ENCODE measurements at regions not wholly inside any gene's neighbourhood (a gene's known extent, or its start where the extent isn't known, plus 50 kb on each side); places are given as distances from the start of the nearest gene placed in this dataset.

DNA sequence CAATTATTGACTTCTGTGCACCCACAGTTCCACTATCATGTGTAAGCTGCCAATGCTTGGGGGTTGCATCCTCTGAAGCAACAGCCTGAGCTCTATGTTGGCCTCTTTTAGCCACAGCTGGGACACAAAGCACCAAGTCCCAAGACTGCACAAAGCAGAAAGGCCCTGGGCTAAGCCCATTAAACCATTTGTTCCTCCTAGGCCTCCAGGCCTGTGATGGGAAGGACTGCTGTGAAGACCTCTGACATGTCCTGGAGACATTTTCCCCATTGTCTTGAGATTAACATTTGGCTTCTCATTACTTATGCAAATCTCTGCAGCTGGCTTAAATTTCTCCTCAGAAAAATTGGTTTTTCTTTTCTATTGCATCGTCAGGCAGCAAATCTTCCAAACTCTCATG, 123.7 kb upstream of the DEPDC1 start:
- Mint-ChIP-seq H3K27me3 (no peaks in the 10 kb centered on the region), H3K4me3 (no peak overlapping the region), H3K27ac (no peak overlapping the region), H3K9me3 (peaks cover 13% of the 10 kb centered on the region), H3K4me1 (no peaks in the 10 kb centered on the region), H3K36me3 (ENCODE audit: low read depth) (no peaks in the 10 kb centered on the region)
- CTCF ChIA-PET: no interaction called here
- POLR2A ChIA-PET: no interaction called here
- no peak for DNase-seq

DNA sequence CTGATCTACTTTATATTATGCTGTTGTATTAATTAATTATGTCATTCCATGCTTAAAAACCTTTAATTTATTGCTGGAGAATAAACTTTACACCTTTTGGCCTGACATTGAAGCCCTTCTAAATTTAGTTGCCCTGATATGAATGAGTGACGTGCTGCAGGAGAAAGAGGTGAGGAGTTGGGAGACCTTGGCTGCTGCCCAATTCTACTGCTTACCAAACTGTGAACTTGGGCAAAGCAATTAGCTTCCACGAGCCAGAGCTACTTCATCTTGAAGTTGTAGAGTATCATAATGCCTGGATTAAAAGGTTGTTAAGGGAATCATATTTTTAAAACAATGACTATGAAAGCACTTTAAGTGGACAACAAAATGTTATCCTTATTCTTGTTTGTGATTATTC, 126.8 kb upstream of the DEPDC1 start:
- H3K36me3 Mint-ChIP-seq (ENCODE audit: low read depth): no peaks in the 10 kb centered on the region
- POLR2A ChIA-PET: no interaction called here
- no peak overlapping the region for H3K27ac Mint-ChIP-seq

DNA sequence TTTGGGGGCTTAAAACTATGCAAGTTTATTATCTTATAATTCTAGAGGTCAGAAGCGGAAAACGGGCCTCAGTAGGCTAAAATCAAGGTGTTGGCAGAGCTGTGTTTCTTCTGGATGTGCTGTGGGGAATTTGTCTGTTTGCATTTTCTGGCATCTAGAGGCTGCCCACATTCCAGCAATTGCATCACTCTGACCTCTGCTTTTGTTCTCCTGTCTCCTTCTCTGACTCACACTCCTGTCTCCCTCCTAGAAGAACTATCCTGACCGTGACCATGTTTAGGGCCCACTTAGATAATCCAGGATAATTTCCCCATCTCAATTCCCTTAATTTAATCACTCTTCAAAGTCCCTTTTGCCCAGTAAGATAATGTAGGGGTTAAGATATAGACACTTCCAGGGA, 127.4 kb upstream of the DEPDC1 start:
- Mint-ChIP-seq H3K27ac (no peak overlapping the region), H3K9me3 (peaks cover 11% of the 10 kb centered on the region), H3K36me3 (ENCODE audit: low read depth) (no peaks in the 10 kb centered on the region), H3K4me3 (no peak overlapping the region), H3K27me3 (no peaks in the 10 kb centered on the region), H3K4me1 (no peaks in the 10 kb centered on the region)
- ChIA-PET POLR2A (no interaction called here), CTCF (no interaction called here)
- DNase-seq: no peak

More for the DNA sequence above, 126.8 kb upstream of the DEPDC1 start:
- H3K9me3 Mint-ChIP-seq: peaks cover 11% of the 10 kb centered on the region
- H3K4me1 Mint-ChIP-seq: no peaks in the 10 kb centered on the region
- CTCF ChIA-PET: no interaction called here
- DNase-seq: no peak
- no peak overlapping the region for H3K4me3 Mint-ChIP-seq
- no peaks in the 10 kb centered on the region for H3K27me3 Mint-ChIP-seq

DNA sequence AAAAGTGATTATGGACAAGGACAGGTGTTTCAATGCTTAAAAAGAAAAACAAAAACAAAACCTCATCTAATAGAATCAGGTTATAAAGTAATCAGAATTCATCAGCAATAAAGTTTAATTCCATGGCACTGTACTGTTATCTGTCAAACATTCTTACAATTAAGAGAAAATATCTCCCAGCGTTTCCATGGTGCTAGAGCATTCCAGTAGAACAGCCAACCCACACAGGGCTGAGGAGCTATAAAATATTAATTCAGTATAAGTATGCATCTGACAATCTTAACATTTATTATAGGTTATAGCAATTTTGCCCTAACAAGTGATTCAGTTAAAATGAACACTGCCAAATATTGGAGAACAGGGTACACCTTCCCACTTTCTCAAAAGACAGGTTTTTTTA, 128.7 kb upstream of the DEPDC1 start:
- no peaks in the 10 kb centered on the region for H3K4me1 Mint-ChIP-seq
- ChIA-PET POLR2A (no interaction called here), CTCF (no interaction called here)
- no peak overlapping the region for H3K4me3 Mint-ChIP-seq
- H3K9me3 Mint-ChIP-seq: peaks cover 11% of the 10 kb centered on the region
- H3K36me3 Mint-ChIP-seq (ENCODE audit: low read depth): no peaks in the 10 kb centered on the region
- H3K27me3 Mint-ChIP-seq: no peaks in the 10 kb centered on the region
- DNase-seq: no peak
- no peak overlapping the region for H3K27ac Mint-ChIP-seq

DNA sequence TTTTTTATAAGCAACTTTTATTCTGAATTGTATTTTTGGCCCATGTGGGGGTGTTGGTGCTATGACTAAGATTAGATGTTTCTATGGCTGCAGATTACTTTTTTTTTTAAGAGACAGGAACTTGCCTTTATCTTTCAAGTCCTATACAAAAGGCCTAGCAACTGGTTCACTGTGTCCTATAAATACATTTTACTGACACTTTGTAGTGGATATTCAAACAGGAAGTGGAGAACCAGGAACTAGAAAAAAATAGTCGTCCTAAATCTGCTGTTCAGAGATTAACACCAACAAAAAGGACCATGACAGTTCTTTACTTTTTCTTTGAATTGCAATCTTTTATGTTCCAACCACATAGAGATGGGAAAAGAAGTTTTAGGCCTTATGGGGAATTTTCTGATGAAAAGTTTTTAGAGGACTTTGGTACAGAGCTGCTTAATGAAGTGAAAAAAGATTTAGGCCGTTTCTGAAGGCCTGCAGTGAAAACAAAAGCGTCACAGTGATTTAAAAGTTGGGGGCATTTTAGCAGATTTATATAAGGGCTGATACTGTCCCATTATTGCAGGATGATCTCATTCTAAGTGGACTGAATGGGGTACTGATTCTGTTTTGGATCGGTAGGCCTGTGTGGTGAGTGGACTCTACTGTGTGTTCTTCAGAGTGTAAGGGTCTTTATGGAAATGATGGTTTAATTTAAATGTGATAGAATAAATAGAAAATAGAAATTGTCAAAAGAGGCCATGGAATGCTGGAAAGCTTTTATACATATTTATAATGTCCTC, 136.4 kb upstream of the DEPDC1 start:
- Mint-ChIP-seq H3K4me1 (no peaks in the 10 kb centered on the region), H3K4me3 (no peak overlapping the region), H3K36me3 (ENCODE audit: low read depth) (no peaks in the 10 kb centered on the region), H3K27ac (no peak overlapping the region), H3K9me3 (no peaks in the 10 kb centered on the region), H3K27me3 (no peaks in the 10 kb centered on the region)
- ChIA-PET POLR2A (no interaction called here), CTCF (no interaction called here)
- DNase-seq: no peak

DNA sequence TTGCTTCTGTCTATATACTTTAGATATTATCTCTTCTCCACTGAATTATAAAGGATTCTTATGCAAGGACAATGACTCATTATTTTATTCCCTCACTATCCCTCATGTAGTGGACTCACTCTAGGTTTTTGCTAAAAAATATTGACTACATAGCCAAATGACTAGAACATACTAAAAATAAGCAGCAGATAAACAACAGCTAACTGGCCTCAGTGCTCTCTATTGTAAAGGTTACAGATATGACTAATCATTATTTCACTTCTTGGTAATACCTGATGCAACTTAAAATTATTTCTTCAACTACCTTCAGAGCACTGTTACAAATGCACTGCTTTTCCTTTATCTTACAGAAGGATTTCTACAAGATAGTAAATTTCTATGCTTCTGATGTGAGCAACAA, 147.6 kb upstream of the DEPDC1 start:
- H3K9me3 Mint-ChIP-seq: no peaks in the 10 kb centered on the region
- H3K36me3 Mint-ChIP-seq (ENCODE audit: low read depth): no peaks in the 10 kb centered on the region
- H3K27me3 Mint-ChIP-seq: no peaks in the 10 kb centered on the region
- ChIA-PET CTCF (no interaction called here), POLR2A (no interaction called here)
- DNase-seq: no peak
- no peaks in the 10 kb centered on the region for H3K4me1 Mint-ChIP-seq
- H3K27ac Mint-ChIP-seq: no peak overlapping the region
- H3K4me3 Mint-ChIP-seq: no peak overlapping the region

DNA sequence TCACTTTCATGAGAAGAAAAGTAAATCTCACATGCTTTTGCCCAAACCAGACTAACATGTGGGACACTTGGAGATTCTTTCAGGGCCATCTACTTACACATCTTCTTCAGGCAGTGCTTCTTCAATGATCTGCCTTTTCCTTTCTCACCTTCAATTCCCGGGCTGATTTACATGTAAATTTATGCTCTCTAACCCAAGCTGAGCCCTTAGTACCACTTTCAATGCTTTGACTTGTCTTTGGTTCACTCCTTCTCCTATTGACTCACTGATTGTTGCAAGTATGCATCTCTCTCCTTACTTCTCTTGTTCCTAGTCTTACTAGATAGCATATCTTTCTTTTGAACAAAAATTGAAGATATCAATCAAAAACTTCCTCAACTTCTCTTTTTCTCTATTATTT, 154.2 kb upstream of the DEPDC1 start:
- Mint-ChIP-seq H3K9me3 (peaks cover 2% of the 10 kb centered on the region), H3K4me3 (no peak overlapping the region), H3K36me3 (ENCODE audit: low read depth) (no peaks in the 10 kb centered on the region), H3K4me1 (no peaks in the 10 kb centered on the region), H3K27ac (no peak overlapping the region), H3K27me3 (no peaks in the 10 kb centered on the region)
- DNase-seq: no peak
- CTCF ChIA-PET: no interaction called here
- POLR2A ChIA-PET: no interaction called here

DNA sequence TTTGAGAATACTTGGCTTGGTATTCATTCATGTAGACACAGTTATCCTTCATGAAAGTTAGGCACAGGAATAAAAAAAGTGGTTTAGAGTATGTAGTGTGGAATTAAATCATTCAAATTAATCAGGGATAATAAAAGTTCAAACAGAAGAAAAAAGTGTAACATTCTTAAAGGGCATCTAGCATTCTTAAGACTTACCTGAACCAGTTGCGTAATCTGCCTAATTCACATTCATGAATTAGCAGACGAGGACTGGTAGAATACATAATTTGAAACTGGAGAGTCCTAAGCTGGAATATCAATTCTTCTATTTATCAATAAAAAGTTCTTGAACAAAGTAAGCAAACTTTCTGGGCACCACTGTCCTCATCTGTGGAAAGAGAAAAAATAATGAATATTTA, 157.0 kb upstream of the DEPDC1 start:
- Mint-ChIP-seq H3K4me3 (no peak overlapping the region), H3K9me3 (peaks cover 2% of the 10 kb centered on the region), H3K27ac (no peak overlapping the region), H3K27me3 (no peaks in the 10 kb centered on the region), H3K4me1 (no peaks in the 10 kb centered on the region), H3K36me3 (ENCODE audit: low read depth) (no peaks in the 10 kb centered on the region)
- POLR2A ChIA-PET: no interaction called here
- CTCF ChIA-PET: no interaction called here
- DNase-seq: no peak

DNA sequence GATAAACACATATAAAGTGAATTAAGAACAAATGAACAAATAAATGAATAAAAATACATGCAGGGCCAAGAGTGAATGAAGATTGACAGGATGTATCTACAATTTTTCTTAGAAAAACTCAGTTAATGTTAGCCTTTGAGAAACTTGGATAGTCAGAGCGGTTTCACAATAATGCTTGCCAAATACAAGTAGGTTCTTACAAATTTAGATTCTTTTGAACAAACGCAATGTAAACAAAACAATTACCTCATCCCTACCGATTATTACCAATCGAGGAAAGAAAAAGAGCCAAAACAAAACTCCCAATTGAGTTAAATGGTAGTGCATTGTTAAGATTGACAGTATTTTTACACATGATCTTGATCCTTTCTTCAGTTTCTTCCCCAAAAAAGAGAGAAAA, 176.9 kb upstream of the DEPDC1 start:
- H3K4me1 Mint-ChIP-seq: no peaks in the 10 kb centered on the region
- no peak overlapping the region for H3K4me3 Mint-ChIP-seq
- no peaks in the 10 kb centered on the region for H3K27me3 Mint-ChIP-seq
- ChIA-PET POLR2A (no interaction called here), CTCF (no interaction called here)
- no peaks in the 10 kb centered on the region for H3K9me3 Mint-ChIP-seq
- no peak overlapping the region for H3K27ac Mint-ChIP-seq
- no peak for DNase-seq
- no peaks in the 10 kb centered on the region for H3K36me3 Mint-ChIP-seq (ENCODE audit: low read depth)

DNA sequence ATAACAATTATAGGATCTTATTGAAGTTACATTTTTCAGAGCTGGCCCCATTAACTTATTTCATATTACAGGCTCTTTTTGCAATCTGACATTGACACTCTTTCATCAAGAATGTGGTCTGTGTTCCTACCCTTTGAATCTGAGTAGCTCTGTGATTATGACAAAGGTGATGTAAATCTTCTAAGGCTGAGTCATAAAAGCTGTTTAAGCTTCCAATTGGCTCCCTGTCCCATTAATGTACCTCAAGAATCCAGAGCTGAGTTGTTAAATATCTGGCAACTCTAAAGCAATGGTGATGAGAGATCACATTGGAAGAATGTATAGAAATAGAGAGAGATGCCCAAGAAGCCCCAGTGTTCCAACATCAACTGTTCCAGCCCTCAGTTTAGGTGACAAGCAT, 178.5 kb upstream of the DEPDC1 start:
- no peaks in the 10 kb centered on the region for H3K4me1 Mint-ChIP-seq

DNA sequence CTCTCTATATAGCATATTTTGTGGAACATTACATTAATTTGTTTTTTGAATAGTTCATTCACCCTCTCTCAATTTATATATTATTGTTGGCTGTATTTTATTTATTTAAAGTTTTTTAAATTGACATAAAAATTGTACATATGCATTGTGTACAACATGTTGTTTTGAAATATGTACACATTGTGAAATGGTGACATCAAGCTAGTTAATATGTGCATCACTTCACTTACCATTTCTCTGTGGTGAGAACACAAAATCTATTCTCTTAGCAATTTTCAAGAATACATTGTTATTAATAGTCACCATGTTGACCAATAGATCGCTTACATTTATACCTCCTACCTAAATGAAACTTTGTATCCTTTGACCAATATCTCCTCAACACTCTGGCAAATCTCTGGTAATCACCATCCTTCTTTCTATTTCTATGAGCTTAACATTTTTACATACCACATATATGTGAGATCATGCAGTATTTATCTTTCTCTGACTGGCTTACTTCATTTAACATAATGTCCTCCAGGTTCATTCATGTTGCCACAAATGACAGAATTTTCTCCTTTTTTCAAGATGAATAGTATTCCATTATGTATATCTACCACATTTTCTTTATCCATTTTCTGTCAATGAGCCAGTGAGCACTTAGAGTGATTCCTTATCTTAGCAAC, 180.9 kb upstream of the DEPDC1 start:
- POLR2A ChIA-PET: no interaction called here
- no peak overlapping the region for H3K27ac Mint-ChIP-seq
- no peaks in the 10 kb centered on the region for H3K27me3 Mint-ChIP-seq
- CTCF ChIA-PET: no interaction called here
- no peaks in the 10 kb centered on the region for H3K36me3 Mint-ChIP-seq (ENCODE audit: low read depth)
- H3K9me3 Mint-ChIP-seq: peaks cover 4% of the 10 kb centered on the region
- H3K4me3 Mint-ChIP-seq: no peak overlapping the region
- no peaks in the 10 kb centered on the region for H3K4me1 Mint-ChIP-seq
- DNase-seq: no peak

More for the DNA sequence above, 178.5 kb upstream of the DEPDC1 start:
- no peak for DNase-seq
- Mint-ChIP-seq H3K27ac (no peak overlapping the region), H3K4me3 (no peak overlapping the region), H3K36me3 (ENCODE audit: low read depth) (no peaks in the 10 kb centered on the region), H3K9me3 (peaks cover under 1% of the 10 kb centered on the region), H3K27me3 (no peaks in the 10 kb centered on the region)
- CTCF ChIA-PET: no interaction called here
- POLR2A ChIA-PET: no interaction called here

DNA sequence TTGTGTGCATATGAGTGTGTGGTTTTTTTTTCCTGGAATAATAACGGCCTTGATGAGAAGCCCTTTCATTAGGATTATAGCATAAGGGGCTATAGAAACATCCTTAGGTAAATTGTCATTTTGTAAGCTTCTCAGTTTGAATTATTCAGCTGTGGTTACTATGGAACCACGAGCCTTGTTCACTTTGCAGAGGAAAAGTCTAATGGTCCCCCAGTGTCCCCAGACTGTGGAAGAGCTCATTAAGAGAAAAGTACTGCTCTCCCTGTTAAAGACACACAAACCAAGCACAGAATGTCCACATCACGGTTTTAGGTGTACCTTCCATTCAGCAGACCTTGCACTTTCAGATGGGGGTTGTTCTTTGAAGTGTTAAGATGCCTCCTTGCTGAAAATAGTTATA, 199.3 kb upstream of the DEPDC1 start:
- ChIA-PET POLR2A (no interaction called here), CTCF (no interaction called here)
- Mint-ChIP-seq H3K27ac (no peak overlapping the region), H3K4me3 (no peak overlapping the region), H3K36me3 (ENCODE audit: low read depth) (no peaks in the 10 kb centered on the region), H3K27me3 (no peaks in the 10 kb centered on the region), H3K9me3 (peaks cover 3% of the 10 kb centered on the region), H3K4me1 (no peaks in the 10 kb centered on the region)
- no peak for DNase-seq

DNA sequence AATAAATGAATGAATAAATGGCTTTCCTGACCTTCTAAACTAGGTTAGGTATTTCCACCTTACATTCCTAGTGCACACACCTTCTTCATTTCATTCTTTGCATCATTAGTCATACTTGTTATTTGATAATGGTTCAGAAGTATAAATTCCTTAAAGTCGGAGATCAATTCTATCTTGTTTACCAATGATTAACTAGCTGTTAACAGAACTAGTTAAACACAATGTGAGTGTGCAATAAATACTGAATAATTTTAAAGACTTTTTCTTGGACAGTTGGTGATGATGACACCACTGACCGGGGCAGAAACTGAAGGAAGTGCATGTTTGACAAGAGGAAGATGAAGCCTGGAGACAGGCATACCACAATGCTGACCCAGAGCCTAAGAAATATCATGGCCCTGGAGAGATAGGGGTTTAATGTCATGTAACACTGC, 207.1 kb upstream of the DEPDC1 start:
- Mint-ChIP-seq H3K4me1 (no peaks in the 10 kb centered on the region), H3K27me3 (no peaks in the 10 kb centered on the region), H3K4me3 (no peak overlapping the region), H3K36me3 (ENCODE audit: low read depth) (no peaks in the 10 kb centered on the region), H3K9me3 (peaks cover 6% of the 10 kb centered on the region), H3K27ac (no peak overlapping the region)
- CTCF ChIA-PET: no interaction called here
- POLR2A ChIA-PET: no interaction called here
- no peak for DNase-seq

DNA sequence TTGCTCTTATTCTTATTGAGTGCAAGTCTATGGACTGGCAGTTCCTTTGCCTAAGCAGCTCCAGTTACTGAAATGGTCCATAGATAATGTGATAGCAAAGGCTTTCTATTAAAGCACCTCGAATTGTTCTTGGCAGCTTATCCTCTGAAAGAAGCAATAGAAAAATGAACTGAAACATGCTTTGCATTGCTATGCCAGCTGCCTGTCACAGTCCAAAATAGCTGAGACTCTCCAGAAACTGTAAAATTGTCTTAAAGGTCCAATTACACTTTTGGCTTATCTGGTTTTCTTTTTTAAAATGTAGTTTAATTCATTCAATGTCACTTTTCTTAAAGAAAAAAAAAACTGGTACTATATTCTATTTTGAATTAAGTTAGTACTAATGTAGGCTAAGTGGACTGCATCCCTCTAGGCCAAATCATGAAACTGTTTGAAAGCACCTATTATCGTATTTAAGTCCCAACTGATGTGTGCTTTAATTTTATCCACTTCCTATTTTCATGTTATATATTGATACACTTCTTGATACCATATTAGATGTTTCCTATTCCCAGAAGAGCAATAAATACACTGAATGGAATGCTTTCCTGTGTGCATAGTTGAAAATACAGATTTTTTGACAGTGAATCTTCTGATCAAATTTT, 208.0 kb upstream of the DEPDC1 start:
- H3K27me3 Mint-ChIP-seq: no peaks in the 10 kb centered on the region
- H3K27ac Mint-ChIP-seq: no peak overlapping the region
- H3K4me3 Mint-ChIP-seq: no peak overlapping the region
- CTCF ChIA-PET: no interaction called here
- no peaks in the 10 kb centered on the region for H3K36me3 Mint-ChIP-seq (ENCODE audit: low read depth)
- H3K9me3 Mint-ChIP-seq: peaks cover 7% of the 10 kb centered on the region
- POLR2A ChIA-PET: no interaction called here
- no peak for DNase-seq
- H3K4me1 Mint-ChIP-seq: no peaks in the 10 kb centered on the region
